BLaER1 treated with 17β-estradiol and CSF1 and Interleukin-3, amounts not matched to agents 10 nM and 100 nM (cell line): ENCODE measurements at regions not wholly inside any gene's neighbourhood (a gene's known extent, or its start where the extent isn't known, plus 50 kb on each side); places are given as distances from the start of the nearest gene placed in this dataset.

Experiments used
- H3K27ac ChIP-seq, 11 experiments: shearing (Covaris generic); formaldehyde crosslinking; 2 replicates each; pipeline ENCODE4 v1.8.1; 2022
- H3K27me3 ChIP-seq, 11 experiments: shearing (Covaris generic); formaldehyde crosslinking; 2 replicates each; pipeline ENCODE4 v1.8.1; 2022
- H3K36me3 ChIP-seq, 11 experiments: shearing (Covaris generic); formaldehyde crosslinking; 2 replicates each; pipeline ENCODE4 v1.8.1; 2022
- H3K4me1 ChIP-seq, 10 experiments: shearing (Covaris generic); formaldehyde crosslinking; 2 replicates each; pipeline ENCODE4 v1.8.1; 2022
- H3K4me2 ChIP-seq, 11 experiments: shearing (Covaris generic); formaldehyde crosslinking; 2 replicates each; pipeline ENCODE4 v1.8.1; 2022
- H3K4me3 ChIP-seq, 10 experiments: shearing (Covaris generic); formaldehyde crosslinking; 2 replicates each; pipeline ENCODE4 v1.8.1; 2022
- H3K9ac ChIP-seq, 11 experiments: shearing (Covaris generic); formaldehyde crosslinking; 2 replicates each; pipeline ENCODE4 v1.8.1; 2022
- H3K9me3 ChIP-seq, 11 experiments: shearing (Covaris generic); formaldehyde crosslinking; replicated peaks in 1 of 11; 2 replicates each; pipeline ENCODE4 v1.8.1; 2022
- H4K20me1 ChIP-seq, 11 experiments: shearing (Covaris generic); formaldehyde crosslinking; 2 replicates each; pipeline ENCODE4 v1.8.1; 2022
- Cebpa-rat ChIP-seq, 11 experiments: shearing (Covaris generic); IDR thresholded peaks; 2 replicates each; pipeline ENCODE4 v1.8.1; 2022

DNA sequence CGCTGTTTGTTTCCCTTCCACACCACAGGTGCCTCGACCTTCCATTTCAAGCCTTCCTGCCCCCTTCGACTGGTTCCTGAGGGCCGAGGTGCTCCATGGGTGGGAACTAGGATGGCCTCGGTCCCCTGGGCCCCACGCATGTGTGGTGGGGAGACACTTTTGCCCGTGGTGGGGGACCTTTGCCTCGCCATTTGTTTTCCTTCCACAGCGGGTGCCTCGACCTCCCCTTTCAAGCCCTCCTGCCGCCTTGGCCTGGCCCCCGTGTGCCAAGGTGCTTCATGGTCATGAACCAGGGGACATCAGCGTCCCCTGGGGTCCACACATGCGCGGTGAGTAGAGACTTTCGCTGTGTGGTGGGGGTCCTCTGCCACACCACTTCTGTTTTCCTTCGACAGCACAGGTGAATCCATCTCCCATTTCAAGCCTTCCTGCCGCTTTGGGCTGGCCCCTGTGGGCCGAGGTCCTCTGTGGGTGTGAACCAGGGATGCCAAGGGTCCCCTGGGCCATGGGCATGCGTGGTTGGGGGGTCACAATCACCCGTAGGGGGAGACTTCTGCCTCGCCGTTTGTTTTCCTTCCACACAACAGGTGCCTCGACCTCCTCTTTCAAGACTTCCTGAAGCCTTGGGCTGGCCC lies 364.4 kb downstream of the ALG10 start:
- H3K4me3 ChIP-seq, result no peak overlapping the region
- 0 out of 22 replicates have a peak overlapping the region, but pooled peaks of 1 of the 11 experiments have one; percentile 3 for H3K4me2 ChIP-seq
- no peaks in the 10 kb centered on the region for H3K27me3 ChIP-seq
- no peaks in the 10 kb centered on the region for H4K20me1 ChIP-seq
- H3K9me3 ChIP-seq, result peaks cover 22 to 83% (median 62%) of the 10 kb centered on the region in 11 experiments; a peak in 20 of 22 replicates
- no peak for TF ChIP-seq Cebpa-rat (IDR thresholded peaks at IDR 0.05)
- no peaks in the 10 kb centered on the region for H3K36me3 ChIP-seq
- no peak overlapping the region for H3K9ac ChIP-seq
- H3K27ac ChIP-seq, result no peak overlapping the region
- H3K4me1 ChIP-seq, result peaks cover 0 to 28% (median 3%) of the 10 kb centered on the region in 10 experiments; a peak in 9 of 20 replicates

DNA sequence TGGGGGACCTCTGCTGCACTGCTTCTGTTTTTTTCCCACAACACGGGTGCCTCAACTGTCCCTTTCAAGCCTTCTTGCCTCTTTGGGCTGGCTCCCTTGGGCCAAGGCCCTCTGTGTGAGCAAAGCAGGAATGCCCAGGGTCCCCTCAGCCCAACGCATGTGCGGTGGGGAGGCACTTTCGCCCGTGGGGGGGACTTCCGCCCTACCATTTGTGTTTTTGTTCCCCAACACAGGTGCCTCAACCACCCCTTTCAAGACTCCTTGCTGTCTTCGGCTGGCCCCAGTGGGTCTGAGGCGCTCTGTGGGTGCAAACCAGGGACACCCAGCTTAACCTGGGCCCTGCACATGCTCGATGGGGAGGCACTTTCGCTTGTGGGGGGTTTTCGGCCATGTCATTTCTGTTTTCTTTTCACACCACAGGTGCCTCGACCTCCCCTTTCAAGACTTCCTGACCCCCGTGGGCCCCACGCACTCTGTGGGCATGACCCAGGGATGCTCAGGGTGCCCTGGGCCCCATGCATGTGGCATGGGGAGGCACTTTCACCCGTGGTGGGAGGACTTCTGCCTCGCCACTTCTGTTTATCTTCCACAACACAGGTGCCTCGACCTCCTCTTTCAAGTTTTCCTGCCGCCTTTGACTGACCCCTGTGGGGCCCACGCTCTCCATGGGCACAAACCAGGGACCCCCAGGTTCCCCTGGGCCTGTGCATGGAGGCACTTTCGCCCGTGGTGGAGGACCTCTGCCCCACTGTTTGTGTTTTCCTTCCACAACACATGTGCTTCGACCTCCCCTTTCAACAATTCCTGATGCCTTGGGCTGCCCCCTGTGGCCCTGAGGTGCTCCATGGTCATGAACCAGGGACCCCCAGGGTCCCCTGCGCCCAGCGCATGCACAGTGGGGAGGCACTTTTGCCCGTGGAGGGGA lies 365.7 kb downstream of the ALG10 start:
- Histone ChIP-seq H4K20me1 (no peaks in the 10 kb centered on the region), H3K27me3 (no peaks in the 10 kb centered on the region), H3K27ac (no peak overlapping the region), H3K9ac (no peak overlapping the region), H3K36me3 (no peaks in the 10 kb centered on the region), H3K4me1 (peaks cover 0 to 31% (median 8%) of the 10 kb centered on the region in 10 experiments; a peak in 8 of 20 replicates), H3K4me2 (no peak overlapping the region), H3K4me3 (no peak overlapping the region), H3K9me3 (peaks cover 22 to 81% (median 61%) of the 10 kb centered on the region in 11 experiments; a peak in 19 of 22 replicates)
- no peak for TF ChIP-seq Cebpa-rat (IDR thresholded peaks at IDR 0.05)

DNA sequence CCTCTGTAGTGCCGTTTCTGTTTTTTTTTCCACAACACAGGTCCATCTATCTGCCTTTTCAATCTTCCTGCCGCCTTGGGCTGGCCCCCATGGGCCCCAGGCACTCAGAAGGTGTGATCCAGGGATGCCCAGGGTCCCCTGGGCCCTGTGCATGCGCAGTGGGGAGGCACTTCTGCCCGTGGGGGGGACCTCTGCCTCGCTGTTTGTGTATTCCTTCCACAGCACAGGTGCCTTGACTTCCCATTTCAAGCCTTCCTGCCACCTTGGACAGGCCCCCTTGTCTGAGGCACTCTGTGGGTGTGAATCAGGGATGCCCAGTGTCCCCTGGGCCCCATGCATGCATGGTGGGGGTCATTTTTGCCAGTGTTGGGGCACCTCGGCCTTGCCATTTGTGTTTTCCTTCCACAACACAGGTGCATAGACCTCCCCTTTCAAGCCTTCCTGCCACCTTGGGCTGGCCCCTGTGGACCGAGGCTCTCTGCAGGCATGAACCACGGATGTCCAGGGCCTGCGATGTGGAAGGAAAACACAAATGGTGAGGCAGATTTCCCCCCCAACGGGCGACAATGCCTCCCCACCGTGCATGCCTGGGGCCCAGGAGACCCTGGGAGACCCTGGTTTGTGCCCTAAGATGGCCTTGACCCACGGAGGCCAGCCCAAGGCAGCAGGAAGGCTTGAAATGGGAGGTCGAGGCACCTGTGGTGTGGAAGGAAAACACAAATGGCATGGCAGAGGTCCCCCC lies 366.5 kb downstream of the ALG10 start:
- H3K9me3 ChIP-seq, result peaks cover 15 to 81% (median 61%) of the 10 kb centered on the region in 11 experiments; a peak in 20 of 22 replicates
- H3K27ac ChIP-seq, result no peak overlapping the region
- H3K4me1 ChIP-seq, result peaks cover 0 to 31% (median 8%) of the 10 kb centered on the region in 10 experiments; a peak in 8 of 20 replicates
- H3K9ac ChIP-seq, result no peak overlapping the region
- no peaks in the 10 kb centered on the region for H3K27me3 ChIP-seq
- TF ChIP-seq Cebpa-rat (IDR thresholded peaks at IDR 0.05), result no peak
- H4K20me1 ChIP-seq, result no peaks in the 10 kb centered on the region
- no peak overlapping the region for H3K4me2 ChIP-seq
- H3K4me3 ChIP-seq, result no peak overlapping the region
- H3K36me3 ChIP-seq, result no peaks in the 10 kb centered on the region

DNA sequence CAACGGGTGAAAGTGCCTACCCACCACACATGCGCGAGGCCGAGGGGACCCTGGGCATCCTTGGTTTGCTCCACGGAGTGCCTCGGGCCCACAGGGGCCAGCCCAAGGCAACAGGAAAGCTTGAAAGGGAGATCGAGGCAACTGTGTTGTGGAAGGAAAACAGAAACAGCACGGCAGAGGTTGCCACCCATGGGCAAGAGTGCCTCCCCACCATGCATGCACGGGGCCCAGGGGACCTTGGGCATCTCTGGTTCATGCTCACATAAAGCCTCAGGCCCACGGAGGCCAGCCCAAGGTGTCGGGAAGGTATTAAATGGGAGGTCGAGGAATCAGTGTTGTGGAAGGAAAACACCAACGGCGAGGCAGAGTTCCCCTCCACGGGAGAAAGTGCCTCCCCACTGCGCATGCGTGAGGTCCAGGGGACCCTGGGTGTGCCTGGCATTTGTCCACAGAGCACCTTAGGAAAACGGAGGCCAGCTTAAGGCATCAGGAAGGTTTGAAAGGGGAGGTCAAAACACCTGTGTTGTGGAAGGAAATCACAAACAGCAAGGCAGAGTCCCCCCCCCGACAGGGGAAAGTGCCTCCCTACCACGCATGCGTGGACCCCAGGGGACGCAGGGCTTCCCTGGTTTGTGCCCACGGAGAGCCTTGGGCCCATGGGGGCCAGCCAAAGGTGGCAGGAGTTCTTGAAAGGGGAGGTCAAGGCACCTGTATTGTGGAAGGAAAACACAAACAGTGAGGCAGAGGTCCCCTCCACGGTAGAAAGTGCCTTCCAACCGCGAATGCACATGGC lies 367.3 kb downstream of the ALG10 start:
- Histone ChIP-seq H3K27me3 (no peaks in the 10 kb centered on the region), H4K20me1 (no peaks in the 10 kb centered on the region), H3K27ac (no peak overlapping the region), H3K4me2 (no peak overlapping the region; a peak in 1 of 22 replicates), H3K36me3 (no peaks in the 10 kb centered on the region), H3K4me1 (peaks cover 0 to 31% (median 8%) of the 10 kb centered on the region in 10 experiments; a peak in 8 of 20 replicates), H3K9me3 (peaks cover 8 to 81% (median 54%) of the 10 kb centered on the region in 11 experiments; a peak in 18 of 22 replicates), H3K9ac (no peak overlapping the region), H3K4me3 (no peak overlapping the region)
- TF ChIP-seq Cebpa-rat (IDR thresholded peaks at IDR 0.05), result no peak

DNA sequence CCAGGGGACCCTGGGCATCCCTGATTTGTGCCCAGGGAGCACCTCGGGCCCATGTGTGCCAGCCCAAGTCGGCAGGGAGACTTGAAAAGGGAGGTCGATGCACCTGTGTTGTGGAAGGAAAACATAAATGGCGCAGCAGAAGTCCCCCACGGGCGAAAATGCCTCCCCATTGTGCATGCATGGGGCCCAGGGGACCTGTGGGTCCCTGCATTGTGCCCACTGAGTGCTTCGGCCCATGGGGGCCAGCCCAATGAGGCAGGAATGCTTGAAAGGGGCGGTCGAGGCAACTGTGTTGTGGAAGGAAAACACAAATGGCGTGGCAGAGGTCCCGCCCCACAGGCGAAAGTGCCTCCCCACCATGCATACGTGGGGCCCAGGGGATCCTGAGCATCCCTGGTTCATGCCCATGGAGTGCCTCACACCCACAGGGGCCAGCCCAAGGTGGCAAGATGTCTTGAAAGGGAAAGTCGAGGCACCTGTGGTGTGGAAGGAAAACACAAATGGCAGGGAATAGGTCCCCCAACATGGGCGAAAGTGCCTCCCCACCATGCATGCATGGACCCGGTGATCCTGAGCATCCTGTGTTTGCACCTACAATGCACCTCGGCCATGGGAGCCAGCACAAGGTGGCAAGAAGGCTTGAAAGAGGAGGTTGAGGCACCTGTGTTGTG lies 368.0 kb downstream of the ALG10 start:
- H3K27me3 ChIP-seq, result 0 out of 22 replicates have a peak, but pooled peaks cover 0 to 4% (median 0%) of the 10 kb centered on the region in 11 experiments
- H3K4me1 ChIP-seq, result peaks cover 0 to 30% (median 8%) of the 10 kb centered on the region in 10 experiments; a peak in 8 of 20 replicates
- H3K4me3 ChIP-seq, result no peak overlapping the region
- H3K4me2 ChIP-seq, result no peak overlapping the region; a peak in 1 of 22 replicates
- no peak overlapping the region for H3K27ac ChIP-seq
- TF ChIP-seq Cebpa-rat (IDR thresholded peaks at IDR 0.05), result no peak
- no peak overlapping the region for H3K9ac ChIP-seq
- no peaks in the 10 kb centered on the region for H3K36me3 ChIP-seq
- H4K20me1 ChIP-seq, result no peaks in the 10 kb centered on the region
- H3K9me3 ChIP-seq, result peaks cover under 1 to 77% (median 48%) of the 10 kb centered on the region in 11 experiments; a peak in 18 of 22 replicates

GRCh38 chr12:34390846-34391700 lies 368.8 kb downstream of the ALG10 start:
- peak overlapping the region in 4 of 11 experiments; percentile 21 to 49 (median 32); a peak in 6 of 22 replicates for H3K4me2 ChIP-seq
- H3K9me3 ChIP-seq, result peaks cover 0 to 73% (median 46%) of the 10 kb centered on the region in 11 experiments; a peak in 17 of 22 replicates
- no peak overlapping the region for H3K4me3 ChIP-seq
- H3K4me1 ChIP-seq, result peaks cover 0 to 33% (median 10%) of the 10 kb centered on the region in 10 experiments; a peak in 9 of 20 replicates
- no peak overlapping the region for H3K9ac ChIP-seq
- no peak for TF ChIP-seq Cebpa-rat (IDR thresholded peaks at IDR 0.05)
- H3K27me3 ChIP-seq, result 0 out of 22 replicates have a peak, but pooled peaks cover 0 to 4% (median 0%) of the 10 kb centered on the region in 11 experiments
- H3K36me3 ChIP-seq, result no peaks in the 10 kb centered on the region
- no peaks in the 10 kb centered on the region for H4K20me1 ChIP-seq
- no peak overlapping the region for H3K27ac ChIP-seq
